ENCODE measurements at regions not wholly inside any gene's neighbourhood (a gene's known extent, or its start where the extent isn't known, plus 50 kb on each side); places are given as distances from the start of the nearest gene placed in this dataset.

GRCh38 chr12:115149685-115150378 lies 465.9 kb upstream of the TBX3 start:
- in situ Hi-C loops (cut with MboI; ENCODE audit: low pct_unique_long_range_greater_than_20kb, low sequenced_read_pairs, unreplicated experiment), result no loop called here
- no peak for TF ChIP-seq CTCF (IDR thresholded peaks at IDR 0.05; ENCODE audit: extremely low read depth, insufficient read depth, missing control alignments)
- DNase-seq (ENCODE audit: low spot score), result no peak

- TF ChIP-seq CTCF (IDR thresholded peaks at IDR 0.05; ENCODE audit: extremely low read depth, insufficient read depth, missing control alignments), result no peak
- in situ Hi-C loops (cut with MboI; ENCODE audit: low pct_unique_long_range_greater_than_20kb, low sequenced_read_pairs, unreplicated experiment), result no loop called here
- DNase-seq (ENCODE audit: low spot score), result no peak
Observed at GRCh38 chr12:115149279-115149678, 465.3 kb upstream of the TBX3 start.

DNA sequence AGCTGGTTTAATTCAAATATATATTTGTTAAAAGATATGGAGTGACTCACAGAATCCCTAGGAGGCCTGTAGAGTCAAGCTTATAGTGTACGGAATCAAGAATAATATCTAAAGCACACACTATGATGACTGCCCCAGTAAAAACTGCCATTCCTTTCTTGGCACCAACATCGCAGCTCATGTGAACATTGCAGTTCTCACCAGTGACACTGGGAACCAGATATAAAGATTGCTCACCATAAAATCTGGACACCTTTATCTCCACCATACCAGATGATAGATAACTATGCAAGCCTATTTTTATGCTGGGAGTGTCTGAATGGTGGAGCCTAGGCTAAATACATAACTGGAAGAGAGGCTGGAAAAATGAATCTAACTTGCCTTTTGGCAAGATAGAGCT lies 463.9 kb upstream of the TBX3 start:
- DNase-seq (ENCODE audit: low spot score), result no peak
- TF ChIP-seq CTCF (IDR thresholded peaks at IDR 0.05; ENCODE audit: extremely low read depth, insufficient read depth, missing control alignments), result no peak
- in situ Hi-C loops (cut with MboI; ENCODE audit: low pct_unique_long_range_greater_than_20kb, low sequenced_read_pairs, unreplicated experiment), result no loop called here

- no peak for DNase-seq (ENCODE audit: low spot score)
- no peak for TF ChIP-seq CTCF (IDR thresholded peaks at IDR 0.05; ENCODE audit: extremely low read depth, insufficient read depth, missing control alignments)
- in situ Hi-C loops (cut with MboI; ENCODE audit: low pct_unique_long_range_greater_than_20kb, low sequenced_read_pairs, unreplicated experiment), result no loop called here
Observed at GRCh38 chr12:115146453-115146852, 462.5 kb upstream of the TBX3 start.

DNA sequence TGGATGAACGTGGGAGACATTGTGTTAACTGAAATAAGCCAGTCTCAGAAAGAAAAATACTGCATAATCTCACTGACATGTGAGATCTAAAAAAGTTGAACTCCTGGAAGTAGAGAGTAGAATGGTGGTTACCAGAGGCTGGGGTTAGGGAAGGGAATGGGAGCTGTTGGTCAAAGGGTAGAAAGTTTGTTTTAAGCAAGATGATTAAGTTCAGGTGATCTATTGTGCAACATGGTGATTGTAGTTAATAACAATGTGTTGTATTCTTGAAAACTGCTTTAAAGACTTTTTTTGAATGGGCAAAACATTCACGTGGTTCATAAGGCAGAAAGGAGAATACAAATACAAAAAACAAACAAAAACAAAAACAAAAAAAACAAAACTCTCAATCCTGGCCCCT lies 460.4 kb upstream of the TBX3 start:
- in situ Hi-C loops (cut with MboI; ENCODE audit: low pct_unique_long_range_greater_than_20kb, low sequenced_read_pairs, unreplicated experiment), result no loop called here
- TF ChIP-seq CTCF (IDR thresholded peaks at IDR 0.05; ENCODE audit: extremely low read depth, insufficient read depth, missing control alignments), result no peak
- no peak for DNase-seq (ENCODE audit: low spot score)

GRCh38 chr12:115140981-115141655 lies 457.1 kb upstream of the TBX3 start:
- in situ Hi-C loops (cut with MboI; ENCODE audit: low pct_unique_long_range_greater_than_20kb, low sequenced_read_pairs, unreplicated experiment), result no loop called here
- no peak for DNase-seq (ENCODE audit: low spot score)
- no peak for TF ChIP-seq CTCF (IDR thresholded peaks at IDR 0.05; ENCODE audit: extremely low read depth, insufficient read depth, missing control alignments)

Data from GM13977 (cell line).